Esophagus (tissue), 2 donors: ENCODE measurements at regions not wholly inside any gene's neighbourhood (a gene's known extent, or its start where the extent isn't known, plus 50 kb on each side); places are given as distances from the start of the nearest gene placed in this dataset.

Experiments
- H3K27ac ChIP-seq, 2 donors: one replicate each; pipeline ENCODE4 v1.5.1; 2013; ENCODE audit warnings: low read depth in 2 of 2, mild to moderate bottlenecking in 2 of 2, inconsistent platforms in 1 of 2, low read length in 1 of 2, moderate library complexity in 1 of 2
- H3K27me3 ChIP-seq, 2 donors: one replicate each; pipeline ENCODE4 v1.6.1; 2013; ENCODE audit warnings: low read length in 2 of 2, control low read depth in 1 of 2, mild to moderate bottlenecking in 1 of 2; ENCODE audit not compliant: insufficient read depth in 2 of 2, control insufficient read depth in 1 of 2
- H3K36me3 ChIP-seq, 2 donors: one replicate each; pipeline ENCODE4 v1.6.1; 2013; ENCODE audit warnings: low read length in 1 of 2; ENCODE audit not compliant: control insufficient read depth in 2 of 2, insufficient read depth in 2 of 2
- H3K4me1 ChIP-seq, 2 donors: one replicate each; pipeline ENCODE4 v1.6.1; 2013; ENCODE audit warnings: low read length in 1 of 2; ENCODE audit not compliant: control insufficient read depth in 2 of 2, insufficient read depth in 2 of 2
- H3K4me3 ChIP-seq, 2 donors: one replicate each; pipeline ENCODE4 v1.5.1; 2013; ENCODE audit warnings: low read length in 2 of 2, mild to moderate bottlenecking in 2 of 2, low read depth in 1 of 2, moderate library complexity in 1 of 2
- H3K9me3 ChIP-seq, 2 donors: one replicate each; pipeline ENCODE4 v1.6.1; 2013; ENCODE audit warnings: mild to moderate bottlenecking in 2 of 2, low read depth in 1 of 2, low read length in 1 of 2, moderate library complexity in 1 of 2; ENCODE audit not compliant: control insufficient read depth in 2 of 2, insufficient read depth in 1 of 2
- WGBS, 2 donors: extraction: QIAGEN DNeasy Blood & Tissue Kit; methylation state at CpG; one replicate each; pipeline ENCODE4 v1.1.7; 2013; 5-methylcytosine and 5-hydroxymethylcytosine counted together
- donor health status: healthy with polysubstance abuse.
- donor health status: Bipolar disorder and iron deficiency.

GRCh38 chr20:22701679-22702308 lies 117.4 kb upstream of the FOXA2 start:
- Histone ChIP-seq H3K27ac (no peak overlapping the region), H3K27me3 (no peaks in the 10 kb centered on the region), H3K4me3 (no peak overlapping the region), H3K36me3 (no peaks in the 10 kb centered on the region), H3K9me3 (peaks cover 0 to 5% of the 10 kb centered on the region in 2 donors), H3K4me1 (no peaks in the 10 kb centered on the region)
- WGBS, 2 donors = 52 to 69% methylated on average over 1 of the region's 1 CpG

GRCh38 chr20:22703843-22704242 lies 119.5 kb upstream of the FOXA2 start:
- no peaks in the 10 kb centered on the region for H3K36me3 ChIP-seq
- no peaks in the 10 kb centered on the region for H3K27me3 ChIP-seq
- H3K4me3 ChIP-seq = no peak overlapping the region

GRCh38 chr20:22711971-22712755 lies 127.8 kb upstream of the FOXA2 start:
- WGBS, 2 donors = 84% methylated on average over 2 of the region's 2 CpGs
- Histone ChIP-seq H3K36me3 (no peaks in the 10 kb centered on the region), H3K27me3 (no peaks in the 10 kb centered on the region), H3K9me3 (no peaks in the 10 kb centered on the region), H3K4me3 (no peak overlapping the region), H3K27ac (no peak overlapping the region), H3K4me1 (no peaks in the 10 kb centered on the region)

More at GRCh38 chr20:22703843-22704242, 119.5 kb upstream of the FOXA2 start:
- Histone ChIP-seq H3K4me1 (no peaks in the 10 kb centered on the region), H3K27ac (no peak overlapping the region), H3K9me3 (peaks cover 0 to 3% of the 10 kb centered on the region in 2 donors)

GRCh38 chr20:22716821-22717351 lies 132.5 kb upstream of the FOXA2 start:
- no peak overlapping the region for H3K4me3 ChIP-seq
- WGBS, 2 donors = 24 to 30% methylated on average over 5 of the region's 5 CpGs
- no peaks in the 10 kb centered on the region for H3K9me3 ChIP-seq
- no peaks in the 10 kb centered on the region for H3K36me3 ChIP-seq
- no peaks in the 10 kb centered on the region for H3K27me3 ChIP-seq
- no peak overlapping the region for H3K27ac ChIP-seq
- no peaks in the 10 kb centered on the region for H3K4me1 ChIP-seq

- WGBS, 2 donors = 63 to 65% methylated on average over 4 of the region's 4 CpGs
- Histone ChIP-seq H3K27me3 (no peaks in the 10 kb centered on the region), H3K27ac (no peak overlapping the region), H3K36me3 (no peaks in the 10 kb centered on the region), H3K4me1 (no peaks in the 10 kb centered on the region), H3K9me3 (no peaks in the 10 kb centered on the region), H3K4me3 (no peak overlapping the region)
Observed at GRCh38 chr20:22717466-22717865, 133.1 kb upstream of the FOXA2 start.

- 33 to 48% methylated on average over 7 of the region's 7 CpGs for WGBS, 2 donors
- H3K4me3 ChIP-seq = no peak overlapping the region
- H3K4me1 ChIP-seq = no peaks in the 10 kb centered on the region
- no peaks in the 10 kb centered on the region for H3K9me3 ChIP-seq
- no peak overlapping the region for H3K27ac ChIP-seq
- no peaks in the 10 kb centered on the region for H3K27me3 ChIP-seq
- H3K36me3 ChIP-seq = no peaks in the 10 kb centered on the region
Observed at GRCh38 chr20:22719167-22719591, 134.8 kb upstream of the FOXA2 start.

GRCh38 chr20:22720206-22720605 lies 135.8 kb upstream of the FOXA2 start:
- WGBS, 2 donors = 94 to 96% methylated on average over 2 of the region's 2 CpGs
- H3K4me3 ChIP-seq = no peak overlapping the region
- H3K27me3 ChIP-seq = no peaks in the 10 kb centered on the region
- H3K9me3 ChIP-seq = no peaks in the 10 kb centered on the region
- H3K4me1 ChIP-seq = no peaks in the 10 kb centered on the region
- no peak overlapping the region for H3K27ac ChIP-seq
- H3K36me3 ChIP-seq = no peaks in the 10 kb centered on the region

GRCh38 chr20:22722811-22723210 lies 138.4 kb upstream of the FOXA2 start:
- H3K27me3 ChIP-seq = no peaks in the 10 kb centered on the region
- no peaks in the 10 kb centered on the region for H3K4me1 ChIP-seq
- 64% methylated on average over 1 of the region's 1 CpG for WGBS, 2 donors
- H3K27ac ChIP-seq = no peak overlapping the region
- H3K9me3 ChIP-seq = no peaks in the 10 kb centered on the region
- H3K36me3 ChIP-seq = no peaks in the 10 kb centered on the region
- H3K4me3 ChIP-seq = no peak overlapping the region

GRCh38 chr20:22723659-22724058 lies 139.3 kb upstream of the FOXA2 start:
- no peak overlapping the region for H3K27ac ChIP-seq
- H3K9me3 ChIP-seq = no peaks in the 10 kb centered on the region
- WGBS, 2 donors = 66 to 77% methylated on average over 2 of the region's 2 CpGs
- H3K27me3 ChIP-seq = no peaks in the 10 kb centered on the region
- H3K36me3 ChIP-seq = no peaks in the 10 kb centered on the region
- no peaks in the 10 kb centered on the region for H3K4me1 ChIP-seq
- no peak overlapping the region for H3K4me3 ChIP-seq
